ENCODE measurements at regions not wholly inside any gene's neighbourhood (a gene's known extent, or its start where the extent isn't known, plus 50 kb on each side); places are given as distances from the start of the nearest gene placed in this dataset.
"Not testable (repeated sequence)": the region's sequence is repeated elsewhere in the genome, so short reads cannot be mapped to it uniquely, and the experiment has no call there.

GRCh38 chrX:129161108-129161507 is 362.2 kb downstream of the SMARCA1 start:
- no peak for DNase-seq (ENCODE audit: low spot score)

- DNase-seq (ENCODE audit: low spot score), result no peak
Observed at GRCh38 chrX:129158505-129158904, 364.8 kb downstream of the SMARCA1 start.

GRCh38 chrX:129145840-129146272 is 377.4 kb downstream of the SMARCA1 start:
- DNase-seq (ENCODE audit: low spot score), result no peak

- DNase-seq (ENCODE audit: low spot score), result no peak
Observed at GRCh38 chrX:129145385-129145784, 377.9 kb downstream of the SMARCA1 start.

- no peak for DNase-seq (ENCODE audit: low spot score)
Observed at GRCh38 chrX:129144172-129145038, 378.9 kb downstream of the SMARCA1 start.

- DNase-seq (ENCODE audit: low spot score), result peak; percentile 37
Observed at GRCh38 chrX:129139837-129140598, 383.3 kb downstream of the SMARCA1 start.

- DNase-seq (ENCODE audit: low spot score), result no peak
Observed at GRCh38 chrX:129125122-129125914, 398.0 kb downstream of the SMARCA1 start.

- DNase-seq (ENCODE audit: low spot score), result no peak
Observed at GRCh38 chrX:129123795-129124194, 399.5 kb downstream of the SMARCA1 start.

- peak; percentile 30 for DNase-seq (ENCODE audit: low spot score)
Observed at GRCh38 chrX:129116676-129117470, 406.4 kb downstream of the SMARCA1 start.

- no peak for DNase-seq (ENCODE audit: low spot score)
Observed at GRCh38 chrX:129115935-129116334, 407.4 kb downstream of the SMARCA1 start.

- peak; percentile 45 for DNase-seq (ENCODE audit: low spot score)
Observed at GRCh38 chrX:129115104-129115503, 408.2 kb downstream of the SMARCA1 start.

- DNase-seq (ENCODE audit: low spot score), result no peak
Observed at GRCh38 chrX:129111081-129111798, 412.1 kb downstream of the SMARCA1 start.

GRCh38 chrX:129108936-129109335 is 414.4 kb downstream of the SMARCA1 start:
- DNase-seq (ENCODE audit: low spot score), result peak; percentile 32

- DNase-seq (ENCODE audit: low spot score), result no peak
Observed at GRCh38 chrX:129099207-129099606, 424.1 kb downstream of the SMARCA1 start.

- DNase-seq (ENCODE audit: low spot score), result no peak
Observed at GRCh38 chrX:129097668-129098067, 425.6 kb downstream of the SMARCA1 start.

- DNase-seq (ENCODE audit: low spot score), result no peak
Observed at GRCh38 chrX:129093706-129094105, 429.6 kb downstream of the SMARCA1 start.

GRCh38 chrX:129092757-129093156 is 430.5 kb downstream of the SMARCA1 start:
- no peak for DNase-seq (ENCODE audit: low spot score)

GRCh38 chrX:129092242-129092641 is 431.0 kb downstream of the SMARCA1 start:
- DNase-seq (ENCODE audit: low spot score), result no peak

GRCh38 chrX:129091097-129091496 is 432.2 kb downstream of the SMARCA1 start:
- no peak for DNase-seq (ENCODE audit: low spot score)

GRCh38 chrX:129086802-129087201 is 436.5 kb downstream of the SMARCA1 start:
- DNase-seq (ENCODE audit: low spot score), result no peak

GRCh38 chrX:129084291-129084690 is 439.0 kb downstream of the SMARCA1 start:
- not testable (repeated sequence) for DNase-seq (ENCODE audit: low spot score)

All from D341Med (cell line).